HG03175 (cell line): ENCODE measurements at regions not wholly inside any gene's neighbourhood (a gene's known extent, or its start where the extent isn't known, plus 50 kb on each side); places are given as distances from the start of the nearest gene placed in this dataset.

Source experiments
- ATAC-seq: cut with Tn5 transposase; IDR thresholded peaks from one replicate; pipeline ENCODE4 v1.9.1; 2021; ENCODE audit warnings: mild to moderate bottlenecking, moderate library complexity; ENCODE audit not compliant: unreplicated experiment

DNA sequence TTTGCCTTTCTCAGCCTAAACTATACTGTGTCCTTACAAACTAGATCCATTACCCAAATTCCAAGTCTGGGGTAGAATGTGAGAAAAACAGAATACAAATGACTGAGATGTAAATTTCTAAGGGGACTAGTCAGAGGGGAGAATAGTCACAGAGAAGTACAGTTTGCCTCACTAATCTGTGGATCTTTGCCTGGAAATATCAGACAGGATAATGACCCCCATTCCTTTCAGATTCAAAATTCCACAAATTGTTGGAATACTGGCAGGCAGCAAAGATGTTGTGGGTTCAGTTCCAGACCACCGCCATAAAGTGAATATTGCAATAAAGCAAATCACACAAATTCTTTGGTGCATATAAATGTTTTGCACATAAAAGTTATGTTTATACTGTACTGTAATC is 762.8 kb upstream of the NR2F2 start:
- ATAC-seq, result no peak

DNA sequence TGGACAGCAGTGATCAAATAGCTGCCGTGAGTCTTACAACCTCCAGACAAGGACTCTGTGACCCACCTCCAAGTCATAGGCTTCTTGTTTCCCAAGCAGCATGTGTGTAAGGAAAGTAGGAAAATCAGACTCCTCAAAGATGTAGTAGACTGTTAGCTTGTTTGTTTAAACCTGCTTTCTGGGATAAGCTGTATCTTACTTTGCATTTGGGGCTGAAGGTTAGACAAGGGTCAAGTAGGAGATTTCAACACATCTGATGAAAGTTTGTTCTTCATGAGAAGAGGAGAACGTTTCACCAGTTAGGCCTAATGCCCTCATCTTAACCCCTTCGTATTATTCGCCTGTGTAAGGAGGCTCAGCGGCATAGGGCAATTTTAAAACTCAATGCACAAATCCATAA is 756.4 kb upstream of the NR2F2 start:
- ATAC-seq, result no peak

DNA sequence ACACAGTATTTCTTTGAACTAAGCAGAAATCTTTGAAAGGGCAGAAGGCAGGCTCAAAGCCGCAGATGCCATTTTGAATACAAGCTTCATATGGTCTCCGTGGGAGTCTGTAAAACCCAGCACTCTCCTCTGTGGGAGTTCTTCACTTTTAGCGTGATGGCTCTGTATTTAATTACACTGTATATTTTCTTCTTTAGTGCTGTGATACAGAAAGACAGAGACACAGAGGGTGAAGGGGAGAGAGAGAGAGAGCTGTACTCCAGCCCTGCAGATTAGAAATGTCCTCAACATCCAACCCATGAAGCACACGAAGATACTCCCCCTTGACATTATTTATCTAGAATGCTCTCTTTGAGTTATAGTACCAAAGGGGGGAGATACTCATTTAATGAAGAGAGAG is 752.6 kb upstream of the NR2F2 start:
- no peak for ATAC-seq

DNA sequence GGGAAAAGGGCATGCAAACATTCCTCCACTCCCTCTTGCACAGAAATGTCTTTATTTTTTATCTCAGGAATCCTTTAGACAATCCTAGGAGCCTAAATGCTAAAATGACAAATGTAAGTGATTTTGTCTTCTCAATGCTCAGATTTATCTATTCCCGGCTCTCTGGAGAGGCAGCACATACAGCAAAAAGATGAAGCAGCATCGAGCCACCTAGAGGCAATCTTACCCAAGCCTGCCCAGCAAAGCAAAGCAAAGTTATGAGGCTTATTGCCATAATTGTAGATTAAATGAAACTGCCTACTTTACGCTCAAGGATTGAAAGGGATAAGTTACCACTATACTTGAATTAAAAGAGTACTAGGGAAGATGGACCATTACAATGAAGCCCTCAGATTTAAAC is 750.4 kb upstream of the NR2F2 start:
- no peak for ATAC-seq

DNA sequence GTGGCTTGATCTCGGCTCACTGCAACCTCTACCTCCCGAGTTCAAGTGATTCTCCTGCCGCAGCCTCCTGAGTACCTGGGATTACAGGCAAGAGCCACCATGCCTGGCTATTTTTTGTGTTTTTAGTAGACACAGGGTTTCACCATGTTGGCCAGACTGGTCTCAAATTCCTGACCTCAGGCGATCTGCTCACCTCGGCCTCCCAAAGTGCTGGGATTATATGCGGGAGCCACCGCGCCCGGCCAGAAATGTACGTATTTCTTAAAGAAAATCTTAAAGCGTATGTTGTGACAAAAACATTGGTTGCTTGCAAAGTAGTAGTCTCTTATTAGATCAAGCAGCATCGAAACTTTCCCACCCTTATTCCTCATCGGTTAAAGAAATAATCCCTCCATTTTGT is 748.9 kb upstream of the NR2F2 start:
- no peak for ATAC-seq

DNA sequence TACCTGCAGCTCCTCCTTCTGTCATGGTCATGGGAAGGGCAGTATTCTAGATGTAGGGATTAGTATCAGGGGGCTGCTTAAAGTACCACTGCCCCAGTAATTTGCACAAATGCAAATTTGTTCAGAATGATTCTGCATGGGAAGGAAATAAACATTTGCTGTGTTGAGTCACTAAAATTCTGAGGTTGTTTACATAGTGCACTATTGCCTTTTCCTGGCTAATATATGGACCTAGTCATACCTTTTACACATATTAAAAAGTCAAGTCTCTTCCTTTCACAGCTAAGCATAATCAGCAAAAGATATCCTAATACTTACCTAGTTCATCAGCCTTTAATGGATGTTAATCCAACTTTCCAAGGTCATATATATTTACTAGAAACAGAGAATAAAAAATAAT is 746.4 kb upstream of the NR2F2 start:
- no peak for ATAC-seq

DNA sequence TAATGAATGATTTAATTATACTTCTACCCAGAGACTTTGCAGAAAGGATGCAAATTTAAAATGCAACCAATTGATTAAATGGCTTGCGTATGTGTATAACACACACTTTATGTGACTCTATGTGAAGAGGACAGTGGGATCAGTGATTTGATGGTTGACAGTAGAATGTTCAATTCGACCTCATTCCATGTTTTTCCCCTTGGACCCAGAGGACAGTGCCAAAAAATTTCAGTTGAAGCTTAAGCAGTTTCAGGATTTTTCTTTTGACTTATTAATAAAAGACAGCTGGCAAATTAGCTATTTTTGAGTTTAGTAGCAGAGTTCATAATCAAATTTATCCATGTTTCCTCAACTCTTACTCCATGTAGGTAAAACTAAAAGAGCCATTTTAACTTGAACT is 742.4 kb upstream of the NR2F2 start:
- ATAC-seq, result no peak

DNA sequence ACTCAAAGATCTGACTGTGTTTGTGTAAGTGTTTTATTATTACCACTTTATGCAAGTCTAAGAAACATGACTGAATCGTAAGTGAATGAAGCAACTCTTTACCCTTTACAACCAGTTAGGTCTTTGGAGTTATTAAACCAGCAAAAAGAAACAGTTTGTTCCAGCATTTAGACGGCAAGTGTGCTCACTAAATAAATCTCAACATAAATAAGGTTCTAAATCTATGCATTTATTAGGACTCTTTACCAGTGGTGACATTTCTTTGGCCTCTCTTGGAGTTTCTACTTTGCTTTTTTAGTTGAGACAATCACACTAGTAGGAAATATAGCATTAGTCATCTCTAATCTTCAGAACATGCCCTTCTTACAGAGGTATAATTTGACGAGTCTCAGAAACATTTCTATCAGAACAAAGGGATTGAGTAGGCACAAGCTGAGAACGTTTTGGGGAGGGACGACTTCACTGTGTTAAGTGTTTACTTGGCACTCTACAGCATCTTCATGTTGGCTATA is 739.9 kb upstream of the NR2F2 start:
- no peak for ATAC-seq

DNA sequence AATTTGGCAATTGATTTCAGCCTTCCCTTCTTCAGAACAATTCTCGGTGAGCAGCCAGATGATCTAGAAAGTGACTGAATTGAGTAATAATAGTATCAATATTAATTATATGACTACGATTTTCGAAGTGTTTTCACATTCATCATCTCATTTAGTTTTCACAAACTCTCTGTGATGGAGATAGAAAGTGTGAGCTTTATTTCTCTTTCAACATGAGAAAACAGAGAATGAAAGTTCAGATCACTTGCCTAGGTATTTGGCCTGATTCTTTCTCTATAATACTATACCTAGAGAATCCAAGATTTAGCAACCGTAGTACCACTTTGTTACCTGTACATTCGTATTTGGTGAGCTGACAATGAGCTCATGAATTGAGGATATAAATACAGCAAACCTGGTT is 739.2 kb upstream of the NR2F2 start:
- no peak for ATAC-seq

DNA sequence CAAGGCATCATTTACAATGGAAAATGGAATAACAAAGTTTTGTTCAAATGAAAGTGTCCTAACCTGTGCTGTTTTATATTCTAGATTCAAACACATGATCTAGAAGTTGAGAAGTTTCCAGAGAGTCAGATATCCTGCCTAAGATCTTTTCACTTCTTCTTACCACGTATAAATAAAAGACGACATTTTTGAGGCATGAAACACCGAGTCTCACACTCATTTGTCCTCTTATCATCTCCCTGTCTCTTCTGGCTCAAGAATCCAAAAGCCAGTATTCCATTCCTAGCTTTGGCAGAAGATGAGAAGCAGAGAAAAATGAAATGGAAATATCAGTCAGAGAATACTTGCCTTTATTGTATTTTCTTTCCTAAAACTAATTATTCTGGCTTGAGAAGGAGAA is 738.6 kb upstream of the NR2F2 start:
- ATAC-seq, result no peak

DNA sequence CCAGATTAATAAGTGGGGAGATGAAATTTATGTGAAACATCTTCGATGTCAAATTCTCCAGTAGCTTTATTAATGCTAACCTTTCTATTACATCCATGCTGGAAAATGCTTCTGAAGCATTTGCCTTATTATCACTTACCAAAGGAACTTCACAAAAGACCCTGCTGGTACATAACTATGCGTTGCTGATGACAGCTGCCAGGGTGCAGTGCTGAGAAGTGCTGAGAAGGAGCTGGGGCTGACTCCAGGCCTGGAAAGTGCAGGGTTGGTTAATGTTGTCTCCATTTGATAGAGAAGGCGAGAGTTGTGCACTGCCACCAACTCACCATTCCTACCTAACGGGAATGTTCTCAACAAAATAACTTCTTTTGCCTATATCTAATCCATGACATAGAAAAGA is 736.0 kb upstream of the NR2F2 start:
- ATAC-seq, result no peak

DNA sequence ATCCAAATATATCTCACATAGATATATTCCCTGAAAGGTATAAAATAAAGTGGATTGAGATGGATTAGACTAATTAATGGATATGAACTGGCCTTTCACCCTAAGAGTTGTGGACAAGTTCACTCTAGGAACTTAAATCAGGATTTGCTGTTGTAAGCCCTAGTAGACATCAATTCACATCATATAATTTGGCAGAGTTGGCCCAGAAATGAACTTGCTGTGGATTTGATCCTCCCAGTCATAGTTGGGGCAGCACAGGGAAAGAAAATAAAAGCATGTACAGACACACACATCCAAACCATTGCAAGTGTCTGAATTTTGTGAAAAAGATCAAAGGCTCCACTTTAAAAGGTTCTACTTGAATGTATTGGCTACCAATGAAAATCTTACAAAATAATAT is 734.7 kb upstream of the NR2F2 start:
- ATAC-seq, result no peak

DNA sequence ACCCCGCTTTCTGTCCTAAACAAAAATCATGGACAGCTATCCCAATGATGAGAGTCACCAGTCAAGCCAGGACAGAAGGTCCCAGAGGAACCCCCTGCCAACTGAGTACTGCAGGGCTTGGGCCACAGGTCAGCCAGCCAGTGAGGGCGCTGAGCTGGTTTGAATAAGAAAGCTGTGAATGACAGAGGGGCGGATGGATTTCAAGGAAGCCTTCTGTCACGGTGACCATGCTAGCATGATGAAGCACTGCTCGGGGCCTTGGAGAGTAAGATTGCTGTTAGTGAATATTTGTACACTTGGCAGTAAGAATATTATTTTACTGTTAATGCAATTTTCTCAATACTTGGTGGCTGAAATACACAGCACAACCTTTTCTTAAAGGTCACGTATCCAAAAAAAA is 734.0 kb upstream of the NR2F2 start:
- no peak for ATAC-seq

DNA sequence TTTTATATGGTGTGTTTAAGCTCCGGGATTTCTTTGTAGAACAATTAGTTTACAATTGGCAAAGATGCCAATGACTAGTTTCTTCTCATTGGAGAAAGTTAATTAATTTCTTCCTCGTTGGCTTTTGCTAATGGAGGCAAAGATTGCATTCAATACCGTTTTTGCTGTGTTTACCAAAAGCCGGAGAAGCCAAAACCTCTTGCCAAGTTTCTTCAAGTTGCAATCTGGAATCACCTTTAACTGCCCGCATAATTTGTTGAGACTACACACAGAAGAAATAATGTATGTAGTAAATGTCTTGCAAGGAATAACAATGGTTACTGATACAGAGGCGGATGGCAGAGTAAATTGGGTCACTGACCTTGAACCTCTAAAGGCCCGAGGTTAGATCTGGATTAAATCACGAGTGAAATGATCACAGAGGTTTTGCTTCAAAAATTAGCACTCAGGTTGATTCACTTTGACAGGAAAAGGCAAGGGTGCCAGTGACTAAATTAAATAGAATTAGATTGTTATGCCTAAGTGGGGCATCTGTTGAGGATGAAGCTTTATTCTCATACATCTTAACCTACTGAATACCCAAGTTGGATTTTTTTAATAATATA is 732.1 kb upstream of the NR2F2 start:
- no peak for ATAC-seq

DNA sequence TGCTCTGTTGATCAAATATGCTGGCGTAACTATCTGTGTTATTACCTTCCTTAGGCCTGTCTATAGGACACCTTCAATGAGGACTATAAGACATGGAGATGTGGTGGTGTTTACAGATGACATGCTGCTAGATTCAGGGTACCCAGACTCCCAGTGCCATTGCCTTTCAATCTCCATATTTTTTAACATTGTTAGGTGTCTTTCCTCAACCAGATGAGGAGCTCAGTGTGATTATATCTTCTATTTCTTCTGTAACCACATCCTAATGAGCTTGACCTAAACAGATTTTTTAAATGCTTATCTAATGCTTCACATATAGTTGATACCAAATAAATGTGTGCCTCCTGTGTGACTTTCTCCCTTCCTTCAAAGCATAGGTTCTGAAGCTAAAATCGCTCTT is 730.1 kb upstream of the NR2F2 start:
- no peak for ATAC-seq

DNA sequence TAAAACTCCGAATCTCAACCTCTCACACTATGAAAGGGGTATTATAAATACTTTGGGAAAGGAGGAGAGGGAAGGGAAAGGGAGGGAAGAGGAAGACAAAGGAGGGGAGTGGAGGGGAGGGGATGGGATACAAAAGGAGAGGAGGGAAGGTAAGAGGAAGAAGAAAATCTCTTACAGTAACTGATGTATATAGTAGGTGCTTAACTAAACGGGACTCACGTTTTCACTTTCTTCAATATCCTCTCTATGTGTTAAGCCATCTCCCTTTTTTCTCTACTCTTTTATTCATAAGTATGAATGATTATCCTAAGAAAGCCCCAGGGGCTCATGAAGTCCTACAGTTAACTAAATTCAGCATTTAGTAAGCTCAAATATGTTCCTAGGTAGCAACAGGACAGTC is 729.6 kb upstream of the NR2F2 start:
- no peak for ATAC-seq

DNA sequence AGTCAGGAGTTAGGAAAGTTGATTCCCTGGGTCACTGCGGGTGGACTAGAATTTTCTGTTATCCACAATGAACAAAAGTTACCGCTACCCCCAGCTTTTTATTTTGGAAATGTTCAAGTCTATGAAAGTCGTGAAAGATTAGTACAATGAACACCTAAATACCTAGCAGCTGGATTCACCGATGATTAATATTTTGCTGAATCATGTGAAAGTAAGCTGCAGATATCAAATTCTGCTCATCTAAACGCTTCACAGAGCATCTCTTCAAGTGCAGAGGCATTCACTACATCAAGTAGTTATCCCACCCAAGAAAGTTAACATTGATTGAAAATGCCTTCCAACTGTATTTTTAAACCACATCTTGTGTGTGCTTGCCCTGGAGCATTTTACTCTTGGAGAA is 729.0 kb upstream of the NR2F2 start:
- ATAC-seq, result no peak

DNA sequence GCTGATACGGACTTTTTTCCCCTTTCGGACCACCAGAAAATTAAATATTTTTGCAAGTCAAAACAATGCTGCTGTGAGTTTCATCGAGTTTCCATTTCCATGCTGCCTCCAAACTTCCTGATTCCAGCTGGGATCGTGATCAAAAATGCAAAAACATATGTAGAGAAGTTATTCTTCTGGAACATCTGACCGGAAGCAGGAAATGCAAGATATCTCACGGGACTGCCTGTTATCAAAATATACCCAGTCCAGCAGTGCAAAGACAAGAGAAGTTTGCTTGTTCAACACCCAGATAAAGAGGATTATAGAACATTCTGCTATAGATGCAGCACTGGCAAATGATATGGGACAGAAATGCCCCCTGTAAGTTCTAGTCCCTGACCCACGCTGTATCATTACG is 726.7 kb upstream of the NR2F2 start:
- ATAC-seq, result no peak

DNA sequence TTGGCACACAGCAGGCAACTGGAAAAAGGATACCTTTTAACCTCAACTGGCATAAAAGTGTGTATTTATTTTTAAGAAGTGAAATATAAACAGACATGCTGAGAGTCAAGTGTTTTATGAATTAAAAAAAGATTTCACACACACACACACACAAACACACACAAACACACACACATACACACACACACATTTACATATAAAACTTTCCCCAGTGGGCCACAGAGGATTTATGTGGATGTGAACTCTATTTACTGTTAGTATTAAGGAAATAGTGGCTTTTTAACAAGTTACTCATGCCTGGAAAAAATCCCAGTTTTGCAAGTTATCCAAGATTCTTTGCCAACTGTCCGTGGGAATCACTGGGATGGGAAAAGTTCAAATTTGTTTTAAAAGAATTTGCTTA is 725.9 kb upstream of the NR2F2 start:
- ATAC-seq, result no peak

DNA sequence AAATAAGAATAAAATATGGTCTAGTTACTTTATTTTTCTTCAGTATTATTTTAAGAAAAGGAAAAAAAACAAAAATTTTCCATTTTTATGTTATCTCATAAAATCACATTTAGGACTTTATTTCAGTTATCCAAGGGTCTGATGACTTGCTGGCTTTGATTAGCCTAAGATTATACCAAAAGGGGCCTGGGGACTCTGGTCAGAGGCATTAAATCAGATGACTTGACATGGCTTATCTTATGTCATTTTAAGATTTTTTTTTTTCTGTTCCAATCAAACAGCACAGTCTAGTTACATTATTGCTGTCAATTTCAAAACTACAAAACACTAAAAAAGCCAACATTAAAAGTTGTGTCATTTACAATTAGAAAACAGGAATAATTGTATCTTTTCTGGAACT is 725.4 kb upstream of the NR2F2 start:
- ATAC-seq, result no peak

DNA sequence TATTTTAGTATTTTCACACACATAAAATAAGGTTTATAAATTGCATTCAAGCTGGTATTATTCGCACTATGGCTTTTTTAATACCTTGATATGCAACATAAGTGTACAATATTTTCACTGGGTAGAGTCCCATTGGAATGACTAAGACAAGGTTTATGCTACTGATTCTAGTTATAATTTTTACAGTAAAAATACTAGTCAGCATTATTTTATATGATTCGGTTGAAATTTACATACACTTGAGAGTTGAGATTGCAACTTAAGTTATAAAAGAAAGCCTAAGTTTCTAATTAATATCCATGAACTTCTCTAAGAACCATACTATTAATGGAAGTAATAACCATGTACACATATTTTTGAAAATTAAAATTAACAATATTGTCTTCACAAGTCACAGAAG is 723.9 kb upstream of the NR2F2 start:
- no peak for ATAC-seq

DNA sequence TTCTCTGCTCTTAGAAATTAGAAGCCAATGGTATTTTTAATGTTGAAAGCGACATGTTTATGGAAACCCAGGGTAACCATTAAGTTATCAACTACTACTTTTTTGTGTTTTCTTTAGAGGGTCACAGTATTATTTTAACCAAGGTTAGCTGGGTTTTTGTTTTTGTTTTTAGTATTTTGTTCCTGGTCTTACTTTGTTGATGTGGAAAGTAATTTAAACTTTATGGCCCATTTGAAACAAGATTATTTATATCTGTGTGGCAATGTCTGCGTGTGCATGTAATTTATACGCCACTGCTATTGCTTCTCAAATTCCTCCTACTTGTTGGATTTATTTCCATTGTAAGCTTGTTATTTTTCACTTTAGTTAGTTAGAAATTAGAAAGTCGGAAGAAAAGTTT is 722.1 kb upstream of the NR2F2 start:
- no peak for ATAC-seq

DNA sequence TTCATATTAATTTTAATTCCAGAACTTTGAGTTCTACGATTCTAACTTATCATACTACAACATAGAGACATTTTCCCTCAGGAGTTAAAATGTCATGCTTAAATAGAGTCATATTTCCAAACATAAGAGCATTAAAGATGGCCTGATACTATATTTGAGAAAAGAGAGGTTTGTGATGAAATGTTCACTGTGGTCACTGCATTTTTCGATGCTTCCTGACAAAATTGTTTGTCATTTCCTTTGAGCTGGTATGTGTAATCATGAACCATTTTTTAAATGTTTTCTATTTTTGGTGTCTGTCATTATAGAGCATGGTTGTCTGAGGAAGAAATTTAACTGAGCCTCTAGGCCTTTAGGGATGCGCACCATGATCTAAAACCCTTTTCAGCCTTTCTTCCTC is 721.4 kb upstream of the NR2F2 start:
- no peak for ATAC-seq

DNA sequence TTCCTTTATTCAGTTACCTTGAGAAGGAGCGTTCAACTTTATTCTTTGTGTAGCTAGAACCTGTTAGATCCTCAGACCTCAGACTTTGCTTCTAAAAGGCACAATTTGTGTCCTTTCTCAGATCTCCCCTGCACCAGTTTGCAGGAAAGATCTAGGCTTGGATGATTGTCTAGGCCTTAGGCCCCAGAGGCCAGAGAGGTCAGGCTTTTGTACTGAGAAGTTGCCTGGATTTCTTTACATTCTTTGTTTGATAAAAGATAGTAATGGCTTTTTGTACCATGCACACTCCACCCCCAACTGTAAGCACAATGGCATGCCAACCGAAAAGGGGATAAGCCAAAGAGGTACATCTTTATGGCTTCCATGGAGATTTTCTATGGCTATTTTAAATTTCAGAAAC is 719.6 kb upstream of the NR2F2 start:
- no peak for ATAC-seq
